ENCODE measurements at regions not wholly inside any gene's neighbourhood (a gene's known extent, or its start where the extent isn't known, plus 50 kb on each side); places are given as distances from the start of the nearest gene placed in this dataset.

DNA sequence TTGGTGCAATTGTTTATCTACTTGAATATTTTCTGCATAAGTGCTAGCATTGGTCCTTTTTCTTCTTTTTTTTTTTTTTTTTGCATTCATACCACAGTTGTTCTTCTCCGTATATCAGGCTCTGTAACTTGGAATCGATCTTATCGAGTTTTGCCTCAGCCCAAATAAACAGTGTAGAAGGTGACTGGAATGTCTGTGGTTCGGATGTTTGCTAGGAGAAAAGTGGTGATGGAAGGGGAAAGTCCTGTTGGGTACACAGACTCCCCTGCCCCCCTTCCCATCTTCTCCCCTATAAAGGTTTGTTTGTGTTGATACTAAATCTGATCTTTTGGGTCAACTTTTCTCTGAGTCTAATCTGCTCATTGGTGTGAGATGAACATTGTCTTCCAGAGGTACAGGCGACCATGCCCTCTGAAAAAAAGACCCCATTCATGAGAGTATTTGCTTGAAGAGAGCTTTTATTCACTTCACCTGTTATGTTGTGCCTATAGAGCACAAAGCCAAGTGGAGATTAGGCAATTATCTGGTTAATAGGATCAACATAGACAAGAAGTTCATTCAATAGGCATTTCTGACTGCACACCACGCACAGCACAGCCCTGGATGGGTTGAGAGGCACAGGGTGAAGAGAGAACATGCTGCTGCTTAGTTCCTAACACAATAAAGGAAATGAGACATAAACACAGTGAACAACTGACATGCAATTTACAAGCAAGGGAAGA is 620.0 kb downstream of the PKHD1 start:
- TF ChIP-seq, protein P1, sequence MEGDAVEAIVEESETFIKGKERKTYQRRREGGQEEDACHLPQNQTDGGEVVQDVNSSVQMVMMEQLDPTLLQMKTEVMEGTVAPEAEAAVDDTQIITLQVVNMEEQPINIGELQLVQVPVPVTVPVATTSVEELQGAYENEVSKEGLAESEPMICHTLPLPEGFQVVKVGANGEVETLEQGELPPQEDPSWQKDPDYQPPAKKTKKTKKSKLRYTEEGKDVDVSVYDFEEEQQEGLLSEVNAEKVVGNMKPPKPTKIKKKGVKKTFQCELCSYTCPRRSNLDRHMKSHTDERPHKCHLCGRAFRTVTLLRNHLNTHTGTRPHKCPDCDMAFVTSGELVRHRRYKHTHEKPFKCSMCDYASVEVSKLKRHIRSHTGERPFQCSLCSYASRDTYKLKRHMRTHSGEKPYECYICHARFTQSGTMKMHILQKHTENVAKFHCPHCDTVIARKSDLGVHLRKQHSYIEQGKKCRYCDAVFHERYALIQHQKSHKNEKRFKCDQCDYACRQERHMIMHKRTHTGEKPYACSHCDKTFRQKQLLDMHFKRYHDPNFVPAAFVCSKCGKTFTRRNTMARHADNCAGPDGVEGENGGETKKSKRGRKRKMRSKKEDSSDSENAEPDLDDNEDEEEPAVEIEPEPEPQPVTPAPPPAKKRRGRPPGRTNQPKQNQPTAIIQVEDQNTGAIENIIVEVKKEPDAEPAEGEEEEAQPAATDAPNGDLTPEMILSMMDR (IDR thresholded peaks at IDR 0.05; ENCODE audit: low read depth, low read length, poor library complexity, severe bottlenecking), result no peak
- no peak for TF ChIP-seq EZH2phosphoT487 (IDR thresholded peaks at IDR 0.05; ENCODE audit: borderline replicate concordance, low read length)
